ENCODE measurements at regions not wholly inside any gene's neighbourhood (a gene's known extent, or its start where the extent isn't known, plus 50 kb on each side); places are given as distances from the start of the nearest gene placed in this dataset.

- no peak overlapping the region for H3K4me3 ChIP-seq (ENCODE audit: low read depth, low read length)
- TF ChIP-seq, protein P1, sequence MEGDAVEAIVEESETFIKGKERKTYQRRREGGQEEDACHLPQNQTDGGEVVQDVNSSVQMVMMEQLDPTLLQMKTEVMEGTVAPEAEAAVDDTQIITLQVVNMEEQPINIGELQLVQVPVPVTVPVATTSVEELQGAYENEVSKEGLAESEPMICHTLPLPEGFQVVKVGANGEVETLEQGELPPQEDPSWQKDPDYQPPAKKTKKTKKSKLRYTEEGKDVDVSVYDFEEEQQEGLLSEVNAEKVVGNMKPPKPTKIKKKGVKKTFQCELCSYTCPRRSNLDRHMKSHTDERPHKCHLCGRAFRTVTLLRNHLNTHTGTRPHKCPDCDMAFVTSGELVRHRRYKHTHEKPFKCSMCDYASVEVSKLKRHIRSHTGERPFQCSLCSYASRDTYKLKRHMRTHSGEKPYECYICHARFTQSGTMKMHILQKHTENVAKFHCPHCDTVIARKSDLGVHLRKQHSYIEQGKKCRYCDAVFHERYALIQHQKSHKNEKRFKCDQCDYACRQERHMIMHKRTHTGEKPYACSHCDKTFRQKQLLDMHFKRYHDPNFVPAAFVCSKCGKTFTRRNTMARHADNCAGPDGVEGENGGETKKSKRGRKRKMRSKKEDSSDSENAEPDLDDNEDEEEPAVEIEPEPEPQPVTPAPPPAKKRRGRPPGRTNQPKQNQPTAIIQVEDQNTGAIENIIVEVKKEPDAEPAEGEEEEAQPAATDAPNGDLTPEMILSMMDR (IDR thresholded peaks at IDR 0.05; ENCODE audit: low read depth, low read length, missing control alignments): no peak
- no peak for DNase-seq (ENCODE audit: low read depth)
Observed at GRCh38 chr3:31353166-31353565, 179.6 kb upstream of the STT3B start.

GRCh38 chr3:31354373-31354772, 178.4 kb upstream of the STT3B start:
- no peak overlapping the region for H3K4me3 ChIP-seq (ENCODE audit: low read depth, low read length)
- no peak for DNase-seq (ENCODE audit: low read depth)
- TF ChIP-seq, protein P1 (IDR thresholded peaks at IDR 0.05; ENCODE audit: low read depth, low read length, missing control alignments): no peak

GRCh38 chr3:31355807-31356206, 176.9 kb upstream of the STT3B start:
- TF ChIP-seq, protein P1 (IDR thresholded peaks at IDR 0.05; ENCODE audit: low read depth, low read length, missing control alignments): no peak
- DNase-seq (ENCODE audit: low read depth): no peak
- no peak overlapping the region for H3K4me3 ChIP-seq (ENCODE audit: low read depth, low read length)

GRCh38 chr3:31356941-31357340, 175.8 kb upstream of the STT3B start:
- TF ChIP-seq, protein P1 (IDR thresholded peaks at IDR 0.05; ENCODE audit: low read depth, low read length, missing control alignments): no peak
- no peak overlapping the region for H3K4me3 ChIP-seq (ENCODE audit: low read depth, low read length)
- no peak for DNase-seq (ENCODE audit: low read depth)

DNA sequence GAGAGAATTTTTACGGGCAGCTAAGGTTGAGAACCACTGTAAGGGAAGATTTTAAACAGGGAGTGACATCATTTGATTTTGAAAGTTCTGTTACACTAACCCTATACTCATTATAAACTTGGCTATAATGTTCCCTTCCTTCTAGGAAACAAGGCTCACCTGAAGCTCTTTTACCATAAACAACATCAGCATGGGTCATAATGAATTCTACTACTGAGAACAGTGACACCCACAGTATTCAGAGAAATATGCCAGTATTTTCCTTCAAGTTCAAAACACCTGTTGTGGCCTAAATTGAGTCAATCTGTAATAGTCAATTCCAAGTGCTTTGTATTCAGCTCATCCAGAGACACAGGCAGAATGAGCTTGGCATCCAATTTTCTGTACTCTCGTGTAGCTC, 175.3 kb upstream of the STT3B start:
- no peak overlapping the region for H3K4me3 ChIP-seq (ENCODE audit: low read depth, low read length)

DNA sequence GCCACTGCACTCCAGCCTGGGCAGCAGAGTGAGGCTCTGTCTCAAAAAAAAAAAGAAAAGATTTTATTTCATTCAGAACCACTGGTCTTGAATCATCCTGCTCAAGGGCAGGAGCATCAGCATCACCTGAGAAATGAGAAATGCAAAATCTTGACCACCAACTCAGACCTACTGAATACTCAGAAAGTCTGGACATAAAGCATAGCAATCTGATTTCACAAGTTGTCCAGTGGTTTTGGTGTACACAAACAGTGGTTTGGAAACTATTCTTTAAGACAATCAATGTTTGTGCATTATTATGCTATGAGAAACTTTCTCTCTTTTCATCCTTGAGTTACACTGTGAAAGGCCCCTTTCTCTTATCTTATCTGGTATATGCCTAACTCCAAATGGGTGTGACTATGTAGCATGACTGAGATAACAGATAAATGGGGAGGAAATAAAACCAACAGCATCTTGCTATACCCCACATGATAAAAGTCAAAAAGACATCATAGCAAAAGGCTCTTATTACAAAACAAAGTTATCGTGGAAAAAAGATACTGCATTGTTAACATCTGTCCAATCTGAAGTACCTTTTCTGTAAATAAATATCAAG, 174.2 kb upstream of the STT3B start:
- no peak for DNase-seq (ENCODE audit: low read depth)
- TF ChIP-seq, protein P1 (IDR thresholded peaks at IDR 0.05; ENCODE audit: low read depth, low read length, missing control alignments): no peak
- no peak overlapping the region for H3K4me3 ChIP-seq (ENCODE audit: low read depth, low read length)

More for the DNA sequence above, 175.3 kb upstream of the STT3B start:
- TF ChIP-seq, protein P1 (IDR thresholded peaks at IDR 0.05; ENCODE audit: low read depth, low read length, missing control alignments): no peak
- no peak for DNase-seq (ENCODE audit: low read depth)

Data from GM12864 (cell line).